ENCODE measurements at regions not wholly inside any gene's neighbourhood (a gene's known extent, or its start where the extent isn't known, plus 50 kb on each side); places are given as distances from the start of the nearest gene placed in this dataset.

GRCh38 chr6:7042654-7043545 lies 64.9 kb upstream of the RREB1 start:
- TF ChIP-seq SIN3A (IDR thresholded peaks at IDR 0.05; ENCODE audit: borderline replicate concordance, insufficient read depth, low read length), result no peak

GRCh38 chr6:7045331-7045730 lies 62.4 kb upstream of the RREB1 start:
- no peak for TF ChIP-seq TAF1 (IDR thresholded peaks at IDR 0.05; ENCODE audit: borderline replicate concordance, insufficient read depth, low read length)
- TF ChIP-seq FOXP2 (optimal IDR thresholded peaks at IDR 0.05; ENCODE audit: borderline replicate concordance, extremely low read depth, extremely low read length, insufficient read depth), result no peak
- no peak for TF ChIP-seq REST (IDR thresholded peaks at IDR 0.05; ENCODE audit: insufficient read depth in 1 of 2, low read depth in 2 of 2, low read length in 2 of 2)
- TF ChIP-seq SIN3A (IDR thresholded peaks at IDR 0.05; ENCODE audit: borderline replicate concordance, insufficient read depth, low read length), result no peak
- TF ChIP-seq POLR2AphosphoS5 (IDR thresholded peaks at IDR 0.05; ENCODE audit: low read depth, low read length), result no peak

- TF ChIP-seq REST (IDR thresholded peaks at IDR 0.05; ENCODE audit: insufficient read depth in 1 of 2, low read depth in 2 of 2, low read length in 2 of 2) (no peak), TAF1 (IDR thresholded peaks at IDR 0.05; ENCODE audit: borderline replicate concordance, insufficient read depth, low read length) (no peak), POLR2AphosphoS5 (IDR thresholded peaks at IDR 0.05; ENCODE audit: low read depth, low read length) (no peak), FOXP2 (optimal IDR thresholded peaks at IDR 0.05; ENCODE audit: borderline replicate concordance, extremely low read depth, extremely low read length, insufficient read depth) (no peak), SIN3A (IDR thresholded peaks at IDR 0.05; ENCODE audit: borderline replicate concordance, insufficient read depth, low read length) (no peak)
These were observed 62.0 kb upstream of the RREB1 start for GRCh38 chr6:7045746-7046145.

GRCh38 chr6:7047128-7047527 lies 60.6 kb upstream of the RREB1 start:
- TF ChIP-seq TAF1 (IDR thresholded peaks at IDR 0.05; ENCODE audit: borderline replicate concordance, insufficient read depth, low read length) (no peak), SIN3A (IDR thresholded peaks at IDR 0.05; ENCODE audit: borderline replicate concordance, insufficient read depth, low read length) (no peak), POLR2AphosphoS5 (IDR thresholded peaks at IDR 0.05; ENCODE audit: low read depth, low read length) (no peak), REST (IDR thresholded peaks at IDR 0.05; ENCODE audit: insufficient read depth in 1 of 2, low read depth in 2 of 2, low read length in 2 of 2) (no peak), FOXP2 (optimal IDR thresholded peaks at IDR 0.05; ENCODE audit: borderline replicate concordance, extremely low read depth, extremely low read length, insufficient read depth) (no peak)

- no peak for TF ChIP-seq FOXP2 (optimal IDR thresholded peaks at IDR 0.05; ENCODE audit: borderline replicate concordance, extremely low read depth, extremely low read length, insufficient read depth)
- no peak for TF ChIP-seq SIN3A (IDR thresholded peaks at IDR 0.05; ENCODE audit: borderline replicate concordance, insufficient read depth, low read length)
- no peak for TF ChIP-seq POLR2AphosphoS5 (IDR thresholded peaks at IDR 0.05; ENCODE audit: low read depth, low read length)
- no peak for TF ChIP-seq REST (IDR thresholded peaks at IDR 0.05; ENCODE audit: insufficient read depth in 1 of 2, low read depth in 2 of 2, low read length in 2 of 2)
- no peak for TF ChIP-seq TAF1 (IDR thresholded peaks at IDR 0.05; ENCODE audit: borderline replicate concordance, insufficient read depth, low read length)
These were observed 59.8 kb upstream of the RREB1 start for GRCh38 chr6:7047966-7048365.
